Hepatocyte (in vitro differentiated cells): ENCODE measurements at regions not wholly inside any gene's neighbourhood (a gene's known extent, or its start where the extent isn't known, plus 50 kb on each side); places are given as distances from the start of the nearest gene placed in this dataset.

Experiments used
- EZH2 ChIP-seq: fragments of 200-600 bp; sonication (generic); IDR thresholded peaks from 2 replicates; pipeline ENCODE4 v1.6.1; 2016; ENCODE audit warnings: antibody characterized with exemption, mild to moderate bottlenecking, borderline replicate concordance
- EZH2phosphoT487 ChIP-seq: fragments of 200-600 bp; sonication (generic); IDR thresholded peaks from one replicate; pipeline ENCODE4 v1.6.1; 2018; ENCODE audit warnings: antibody characterized with exemption, mild to moderate bottlenecking, low read depth, moderate library complexity; ENCODE audit not compliant: unreplicated experiment, severe bottlenecking
- TF ChIP-seq, protein P1 (sequence below): fragments of 200-600 bp; sonication (generic); IDR thresholded peaks from 2 replicates; pipeline ENCODE4 v1.5.1; 2016; ENCODE audit warnings: antibody characterized with exemption, mild to moderate bottlenecking; ENCODE audit not compliant: poor library complexity

DNA sequence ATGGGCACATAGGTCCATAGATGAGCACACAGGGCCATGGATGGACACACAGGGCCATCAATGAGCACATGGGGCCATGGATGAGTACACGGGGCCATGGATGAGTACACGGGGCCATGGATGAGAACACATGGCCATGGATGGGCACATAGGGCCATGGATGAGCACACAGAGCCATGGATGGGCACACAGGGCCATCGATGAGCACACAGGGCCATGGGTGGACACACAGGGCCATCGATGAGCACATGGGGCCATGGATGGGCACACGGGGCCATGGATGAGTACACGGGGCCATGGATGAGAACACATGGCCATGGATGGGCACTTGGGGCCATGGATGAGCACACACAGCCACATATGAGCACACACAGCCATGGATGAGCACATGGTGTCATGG lies 192.6 kb upstream of the HDAC4 start:
- TF ChIP-seq, protein P1, sequence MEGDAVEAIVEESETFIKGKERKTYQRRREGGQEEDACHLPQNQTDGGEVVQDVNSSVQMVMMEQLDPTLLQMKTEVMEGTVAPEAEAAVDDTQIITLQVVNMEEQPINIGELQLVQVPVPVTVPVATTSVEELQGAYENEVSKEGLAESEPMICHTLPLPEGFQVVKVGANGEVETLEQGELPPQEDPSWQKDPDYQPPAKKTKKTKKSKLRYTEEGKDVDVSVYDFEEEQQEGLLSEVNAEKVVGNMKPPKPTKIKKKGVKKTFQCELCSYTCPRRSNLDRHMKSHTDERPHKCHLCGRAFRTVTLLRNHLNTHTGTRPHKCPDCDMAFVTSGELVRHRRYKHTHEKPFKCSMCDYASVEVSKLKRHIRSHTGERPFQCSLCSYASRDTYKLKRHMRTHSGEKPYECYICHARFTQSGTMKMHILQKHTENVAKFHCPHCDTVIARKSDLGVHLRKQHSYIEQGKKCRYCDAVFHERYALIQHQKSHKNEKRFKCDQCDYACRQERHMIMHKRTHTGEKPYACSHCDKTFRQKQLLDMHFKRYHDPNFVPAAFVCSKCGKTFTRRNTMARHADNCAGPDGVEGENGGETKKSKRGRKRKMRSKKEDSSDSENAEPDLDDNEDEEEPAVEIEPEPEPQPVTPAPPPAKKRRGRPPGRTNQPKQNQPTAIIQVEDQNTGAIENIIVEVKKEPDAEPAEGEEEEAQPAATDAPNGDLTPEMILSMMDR, result no peak
- TF ChIP-seq EZH2 (no peak), EZH2phosphoT487 (no peak)
